Lower leg skin (tissue), 3 donors: ENCODE measurements at regions not wholly inside any gene's neighbourhood (a gene's known extent, or its start where the extent isn't known, plus 50 kb on each side); places are given as distances from the start of the nearest gene placed in this dataset.

Source experiments
- CTCF ChIP-seq, 3 donors: fragments of 450-650 bp; IDR thresholded peaks; one replicate each; pipeline ENCODE4 v1.5.1; 2016; ENCODE audit warnings: antibody characterized with exemption in 3 of 3, mild to moderate bottlenecking in 3 of 3, moderate library complexity in 2 of 3
- POLR2A ChIP-seq, 2 donors: fragments of 450-650 bp; IDR thresholded peaks; one replicate each; pipeline ENCODE4 v1.6.1; 2016 to 2017; ENCODE audit warnings: antibody characterized with exemption in 2 of 2, mild to moderate bottlenecking in 1 of 2, moderate library complexity in 1 of 2

GRCh38 chr13:51534041-51534817 lies 50.0 kb upstream of the WDFY2 start:
- TF ChIP-seq CTCF (IDR thresholded peaks at IDR 0.05): no peak
- no peak for TF ChIP-seq POLR2A (IDR thresholded peaks at IDR 0.05)
